22Rv1 (cell line): ENCODE measurements at regions not wholly inside any gene's neighbourhood (a gene's known extent, or its start where the extent isn't known, plus 50 kb on each side); places are given as distances from the start of the nearest gene placed in this dataset.

Experiments
- CTCF ChIP-seq: fragments of 450-650 bp; IDR thresholded peaks from 2 replicates; pipeline ENCODE4 v1.5.1; 2017; ENCODE audit warnings: mild to moderate bottlenecking
- ZFX ChIP-seq: fragments of 450-650 bp; IDR thresholded peaks from 2 replicates; pipeline ENCODE4 v1.6.1; 2017; ENCODE audit warnings: antibody characterized with exemption, borderline replicate concordance

GRCh38 chr7:131623154-131623553 lies 66.7 kb upstream of the PODXL start:
- no peak for TF ChIP-seq CTCF
- TF ChIP-seq ZFX, result no peak
